HG03196 (cell line): ENCODE measurements at regions not wholly inside any gene's neighbourhood (a gene's known extent, or its start where the extent isn't known, plus 50 kb on each side); places are given as distances from the start of the nearest gene placed in this dataset.
A peak's percentile ranks its signal among the peaks of the same experiment; 100 is the strongest.
"Not testable (repeated sequence)": the region's sequence is repeated elsewhere in the genome, so short reads cannot be mapped to it uniquely, and the experiment has no call there.

Source experiments
- ATAC-seq: cut with Tn5 transposase; IDR thresholded peaks from one replicate; pipeline ENCODE4 v1.9.1; 2021; ENCODE audit not compliant: unreplicated experiment

GRCh38 chr4:103422467-103423219 lies 224.5 kb upstream of the CENPE start:
- ATAC-seq, result no peak

DNA sequence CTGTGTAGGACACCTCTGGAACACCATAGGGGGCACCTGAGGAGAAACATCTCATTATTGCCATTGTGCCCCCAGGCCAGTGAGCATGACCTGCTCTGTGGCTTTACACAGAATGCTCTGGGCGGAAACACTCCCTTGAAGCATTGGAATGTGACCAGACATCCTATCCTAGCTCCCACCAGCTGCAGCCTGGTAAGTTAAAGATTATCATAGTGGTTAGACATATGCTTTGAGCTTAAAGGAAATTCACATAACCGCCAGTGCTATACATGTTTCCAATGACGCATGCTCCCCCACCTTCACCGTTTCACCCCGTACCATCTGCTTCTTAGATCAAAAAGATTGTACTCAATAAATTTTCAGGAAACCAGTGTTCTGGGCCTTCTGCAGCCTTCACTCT lies 217.7 kb upstream of the CENPE start:
- ATAC-seq, result no peak

DNA sequence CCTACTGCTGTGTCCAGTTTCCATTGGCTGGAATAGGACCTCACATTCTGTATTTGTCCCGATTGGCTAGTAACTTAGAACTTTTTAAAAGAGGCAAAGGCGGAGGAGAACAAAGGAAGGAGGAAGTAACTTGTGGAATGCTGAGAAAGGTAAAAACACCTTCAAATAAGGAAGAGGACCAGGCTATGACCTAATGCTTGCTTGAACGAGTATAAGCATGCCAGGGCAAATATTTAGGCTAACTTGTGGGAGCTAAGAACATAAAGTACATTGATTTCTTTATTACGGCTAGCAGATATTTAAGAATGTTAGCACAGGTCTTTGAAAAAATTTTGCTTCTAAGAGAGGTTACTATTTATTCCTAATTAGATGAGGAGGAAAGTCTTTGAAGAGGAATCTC lies 214.5 kb upstream of the CENPE start:
- not testable (repeated sequence) for ATAC-seq

DNA sequence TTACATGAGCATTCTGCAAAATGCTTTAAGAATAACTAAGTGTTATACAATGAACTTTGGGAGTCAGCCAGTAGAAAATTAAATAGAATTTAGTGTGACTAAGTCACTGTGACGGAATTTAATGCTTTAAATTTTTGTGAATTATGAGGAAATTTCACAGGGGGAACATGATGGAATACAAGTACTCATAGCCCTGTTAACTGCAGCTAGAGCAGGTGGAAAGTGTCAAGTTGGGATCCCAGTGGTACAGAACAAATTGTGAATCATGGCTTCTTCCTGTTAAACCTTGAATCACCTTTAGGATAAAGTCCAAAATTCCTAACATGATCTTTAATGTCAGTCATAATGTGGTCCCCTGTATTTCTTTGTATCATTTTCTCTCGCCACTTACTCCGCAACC lies 212.2 kb upstream of the CENPE start:
- no peak for ATAC-seq

GRCh38 chr4:103405415-103405814 lies 207.3 kb upstream of the CENPE start:
- ATAC-seq, result peak; percentile 68

GRCh38 chr4:103403619-103404018 lies 205.5 kb upstream of the CENPE start:
- ATAC-seq, result no peak

DNA sequence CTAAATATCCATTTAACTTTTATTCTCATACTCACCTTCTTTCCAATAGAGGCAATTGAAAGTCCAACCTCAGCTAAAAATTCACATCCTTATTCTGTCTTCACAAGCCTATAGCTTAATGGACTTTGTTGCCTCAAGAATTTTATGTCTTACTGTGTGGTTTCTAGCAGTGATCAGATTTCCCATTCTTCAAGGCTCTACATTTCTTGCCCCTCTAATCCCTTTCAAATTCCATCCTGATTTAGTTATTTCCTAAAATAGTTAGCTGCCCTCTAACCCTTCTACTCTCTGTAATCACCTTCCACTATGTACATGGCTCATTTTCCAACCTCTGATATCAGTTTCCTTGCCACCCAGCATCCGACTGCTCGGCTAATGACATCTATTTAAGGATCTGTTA lies 204.1 kb upstream of the CENPE start:
- ATAC-seq, result no peak

- ATAC-seq, result peak; percentile 92
Observed at GRCh38 chr4:103400405-103400804, 202.3 kb upstream of the CENPE start.

DNA sequence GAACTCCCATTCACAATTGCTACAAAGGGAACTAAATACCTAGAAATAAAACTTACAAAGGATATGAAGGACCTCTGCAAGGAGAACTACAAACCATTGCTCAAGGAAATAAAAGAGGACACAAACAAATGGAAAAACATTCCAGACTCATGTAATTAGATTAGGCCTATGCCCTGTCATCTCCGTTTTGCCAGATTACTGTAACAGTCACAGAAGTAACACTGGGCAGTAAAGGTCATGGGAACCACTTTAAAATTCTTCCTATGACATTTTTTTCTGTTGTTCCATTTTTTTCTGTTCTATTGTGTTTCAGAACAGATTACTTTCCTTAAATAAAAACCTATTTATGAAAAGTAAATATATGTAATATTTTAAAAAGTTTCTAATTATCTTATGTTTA lies 199.4 kb upstream of the CENPE start:
- ATAC-seq, result no peak

DNA sequence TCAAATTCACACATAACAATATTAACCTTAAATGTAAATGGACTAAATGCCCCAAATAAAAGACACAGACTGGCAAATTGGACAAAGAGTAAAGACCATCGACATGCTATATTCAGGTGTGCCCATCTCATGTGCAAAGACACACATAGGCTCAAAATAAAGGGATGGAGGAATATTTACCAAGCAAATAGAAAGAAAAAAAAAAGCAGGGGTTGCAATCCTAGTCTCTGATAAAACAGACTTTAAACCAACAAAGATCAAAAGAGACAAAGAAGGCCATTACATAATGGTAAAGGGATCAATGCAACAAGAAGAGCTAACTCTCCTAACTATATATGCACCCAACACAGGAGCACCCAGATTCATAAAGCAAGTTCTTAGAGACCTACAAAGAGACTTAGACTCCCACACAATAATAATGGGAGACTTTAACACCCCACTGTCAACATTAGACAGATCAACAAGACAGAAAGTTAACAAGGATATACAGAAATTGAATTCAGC lies 189.4 kb upstream of the CENPE start:
- not testable (repeated sequence) for ATAC-seq

GRCh38 chr4:103385565-103385964 lies 187.4 kb upstream of the CENPE start:
- not testable (repeated sequence) for ATAC-seq

DNA sequence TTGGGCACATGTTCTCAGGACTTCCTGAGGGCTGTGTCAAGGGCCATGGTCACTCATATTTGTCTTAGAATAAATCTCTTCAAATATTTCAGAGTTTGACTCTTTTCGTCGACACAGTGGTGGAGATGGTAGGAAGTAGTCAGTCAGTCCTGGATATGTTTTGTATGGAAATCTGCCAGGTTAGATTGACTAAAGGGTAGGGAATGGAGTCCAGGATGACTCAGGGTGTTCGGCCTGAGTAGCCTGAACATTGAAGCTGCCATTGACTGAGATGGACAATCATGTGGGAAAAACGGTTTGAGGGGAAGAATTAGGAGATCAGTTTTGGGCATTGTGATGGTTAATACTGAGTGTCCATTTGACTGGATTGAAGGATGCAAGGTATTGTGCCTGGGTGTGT lies 177.1 kb upstream of the CENPE start:
- no peak for ATAC-seq

DNA sequence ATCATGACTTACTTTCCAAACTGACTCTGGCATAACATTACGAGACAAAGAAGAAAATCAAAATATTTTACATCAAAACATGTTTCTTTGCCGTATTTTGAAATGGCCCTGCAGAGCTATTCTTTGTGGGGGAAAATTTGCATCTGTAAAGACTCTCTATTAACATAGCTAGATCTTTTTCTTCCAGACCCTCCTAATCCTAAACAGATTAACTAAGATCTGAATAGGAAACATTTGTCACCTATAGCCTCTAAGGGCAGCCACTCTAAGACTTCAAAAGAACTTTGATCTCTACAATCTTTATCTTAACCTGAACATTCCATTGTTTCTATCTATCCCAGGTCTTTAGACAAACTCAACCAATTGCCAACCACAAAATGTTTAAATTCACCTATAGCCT lies 176.6 kb upstream of the CENPE start:
- ATAC-seq, result no peak

DNA sequence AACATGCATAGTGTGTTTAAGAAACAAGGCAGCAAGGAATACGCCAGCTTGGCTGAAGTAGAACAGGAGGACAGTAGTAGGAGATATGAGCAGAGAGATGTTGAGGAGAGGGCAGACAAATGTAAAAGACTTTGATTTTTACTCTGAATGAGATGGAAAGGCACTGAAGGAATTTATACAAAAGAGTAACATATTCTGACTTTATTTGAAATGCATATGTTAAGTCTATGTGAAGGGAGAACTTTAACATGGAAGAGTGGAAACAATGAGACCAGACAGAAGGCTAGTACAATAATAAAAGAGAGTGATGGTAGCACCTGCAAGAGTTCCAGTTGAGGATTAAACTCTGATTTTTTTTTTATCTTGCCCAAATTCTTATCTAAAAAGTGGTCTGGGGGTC lies 176.2 kb upstream of the CENPE start:
- no peak for ATAC-seq

- no peak for ATAC-seq
Observed at GRCh38 chr4:103372002-103372558, 173.9 kb upstream of the CENPE start.

GRCh38 chr4:103370336-103370735 lies 172.2 kb upstream of the CENPE start:
- no peak for ATAC-seq

GRCh38 chr4:103365285-103365684 lies 167.1 kb upstream of the CENPE start:
- no peak for ATAC-seq

- no peak for ATAC-seq
Observed at GRCh38 chr4:103364083-103364482, 165.9 kb upstream of the CENPE start.

DNA sequence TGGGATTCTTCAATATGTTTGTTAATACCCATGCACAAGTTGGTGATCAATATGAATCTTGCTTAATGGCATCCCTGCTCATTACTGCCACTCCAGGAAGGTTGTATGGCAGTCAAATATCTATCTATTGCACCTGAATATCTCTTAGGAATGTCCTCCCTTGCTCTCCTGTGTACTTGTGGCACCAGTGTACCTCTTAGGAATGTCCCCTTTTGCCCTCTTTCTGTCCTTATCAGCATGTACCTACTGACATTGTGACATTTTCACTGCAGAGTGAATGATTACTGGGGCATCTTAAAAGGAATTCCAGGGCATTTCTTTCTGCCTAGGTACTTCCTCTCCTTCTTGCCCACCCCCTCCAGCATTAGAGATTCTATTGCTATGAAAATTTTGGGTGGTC lies 163.8 kb upstream of the CENPE start:
- no peak for ATAC-seq

DNA sequence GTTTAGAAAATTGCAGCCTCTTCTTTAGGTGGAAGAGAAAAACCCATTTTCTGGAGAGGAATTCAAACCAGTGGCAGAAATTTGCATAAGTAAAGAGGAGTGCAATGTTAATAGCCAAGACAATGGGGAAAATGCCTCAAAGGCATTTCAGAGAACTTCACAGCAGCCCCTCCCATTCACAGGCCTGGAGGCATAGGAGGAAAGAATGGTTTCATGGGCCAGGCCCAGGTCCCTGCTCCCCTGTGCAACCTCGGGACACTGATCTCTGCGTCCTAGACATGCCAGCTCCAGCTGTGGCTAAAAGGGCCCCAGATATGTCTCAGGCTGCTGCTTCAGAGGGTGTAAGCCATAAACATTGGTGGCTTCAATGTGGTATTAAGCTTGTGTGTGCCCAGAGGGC lies 161.8 kb upstream of the CENPE start:
- no peak for ATAC-seq

DNA sequence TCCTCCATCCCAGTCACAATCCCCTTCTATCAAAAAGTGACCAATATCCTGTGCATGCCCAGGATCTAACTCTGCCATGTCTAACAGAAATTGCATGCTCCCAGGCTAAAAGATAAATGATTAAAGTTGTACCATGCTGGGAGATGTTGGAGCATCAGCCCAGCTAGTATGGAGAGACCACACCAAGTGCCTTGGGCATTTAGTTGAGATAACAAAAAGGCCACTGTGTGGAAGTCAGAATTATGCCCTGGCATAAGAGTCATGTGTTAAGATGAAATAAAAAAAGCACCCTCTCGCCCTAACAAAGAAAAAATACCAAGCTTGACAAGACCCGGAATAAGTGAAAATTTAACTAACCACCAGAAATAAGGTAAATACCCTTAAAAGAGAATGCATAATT lies 155.9 kb upstream of the CENPE start:
- ATAC-seq, result no peak

DNA sequence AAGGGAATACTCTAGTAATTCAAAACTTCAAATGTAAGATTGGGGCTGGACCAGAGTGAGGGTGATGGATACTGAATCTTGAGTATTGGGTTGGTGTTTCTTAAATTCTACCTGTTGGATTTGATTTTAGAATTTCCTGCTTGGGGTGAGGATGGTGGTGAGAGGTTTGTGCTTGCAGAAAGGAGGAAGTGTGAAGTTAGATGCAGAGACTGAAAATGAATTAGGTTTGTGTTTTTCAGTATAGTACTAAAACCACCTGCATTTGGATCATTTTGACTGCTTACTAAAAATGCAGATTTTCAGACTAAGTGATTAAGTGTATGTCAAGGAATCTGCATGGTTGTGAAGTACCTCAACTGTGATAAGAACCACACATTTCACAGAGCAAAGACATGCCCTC lies 131.5 kb upstream of the CENPE start:
- no peak for ATAC-seq

- no peak for ATAC-seq
Observed at GRCh38 chr4:103324811-103325210, 126.7 kb upstream of the CENPE start.
